Fibroblast of villous mesenchyme (primary cell): ENCODE measurements at regions not wholly inside any gene's neighbourhood (a gene's known extent, or its start where the extent isn't known, plus 50 kb on each side); places are given as distances from the start of the nearest gene placed in this dataset.

Experiments
- DNase-seq: peaks from one replicate; pipeline ENCODE4 v3.0.0-alpha.2; 2010; ENCODE audit warnings: low read depth
- H3K4me3 ChIP-seq: 2 replicates; pipeline ENCODE4 v1.5.1; 2011; ENCODE audit warnings: low read depth, mild to moderate bottlenecking, low read length
- TF ChIP-seq, protein P1 (sequence below): IDR thresholded peaks from 2 replicates; pipeline ENCODE4 v1.5.1; 2012; ENCODE audit warnings: low read depth, mild to moderate bottlenecking, low read length; ENCODE audit not compliant: insufficient read depth

DNA sequence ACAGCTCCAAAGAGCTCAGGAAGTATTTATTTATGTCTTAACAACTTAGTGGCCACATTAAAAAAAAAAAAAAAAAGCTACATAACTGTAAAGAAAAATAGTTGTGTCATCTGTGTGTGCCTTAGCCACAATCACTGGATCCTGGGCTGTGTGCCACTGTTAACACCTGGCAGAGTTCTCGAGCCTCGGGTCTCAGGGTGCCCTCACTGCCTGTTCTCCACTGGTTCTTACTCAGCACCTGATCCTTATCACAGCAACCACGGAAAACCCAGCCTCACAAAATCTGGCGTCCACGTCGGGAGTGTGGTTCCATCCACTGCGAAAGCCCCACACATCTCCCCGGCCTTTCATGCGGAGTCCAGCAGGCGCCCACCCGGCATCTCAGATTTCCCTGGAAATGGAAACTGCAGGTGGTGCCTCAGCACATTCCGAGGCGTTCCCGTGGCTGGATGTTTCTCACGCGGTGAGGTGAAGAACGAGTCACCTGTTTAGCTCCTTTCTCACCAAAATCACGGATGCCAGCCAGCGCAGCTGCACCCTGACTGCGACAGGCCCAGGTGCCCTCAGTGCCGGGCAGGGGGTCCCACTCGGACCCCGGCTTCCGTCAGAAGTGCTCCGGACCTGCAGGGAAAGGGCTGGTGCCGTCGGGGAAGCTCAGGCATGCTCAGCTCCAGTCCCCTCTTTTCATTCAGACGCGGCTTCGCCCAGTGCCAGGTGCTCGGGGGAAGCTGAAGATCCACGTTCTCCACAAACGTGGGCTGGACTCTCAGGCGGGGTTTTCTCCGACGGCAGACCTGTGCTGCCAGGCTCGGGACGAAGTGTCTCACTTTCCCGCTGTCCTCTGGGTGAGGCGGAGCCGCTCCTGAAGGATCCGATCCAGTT is 198.7 kb upstream of the SALL3 start:
- no peak for DNase-seq
- TF ChIP-seq, protein P1, sequence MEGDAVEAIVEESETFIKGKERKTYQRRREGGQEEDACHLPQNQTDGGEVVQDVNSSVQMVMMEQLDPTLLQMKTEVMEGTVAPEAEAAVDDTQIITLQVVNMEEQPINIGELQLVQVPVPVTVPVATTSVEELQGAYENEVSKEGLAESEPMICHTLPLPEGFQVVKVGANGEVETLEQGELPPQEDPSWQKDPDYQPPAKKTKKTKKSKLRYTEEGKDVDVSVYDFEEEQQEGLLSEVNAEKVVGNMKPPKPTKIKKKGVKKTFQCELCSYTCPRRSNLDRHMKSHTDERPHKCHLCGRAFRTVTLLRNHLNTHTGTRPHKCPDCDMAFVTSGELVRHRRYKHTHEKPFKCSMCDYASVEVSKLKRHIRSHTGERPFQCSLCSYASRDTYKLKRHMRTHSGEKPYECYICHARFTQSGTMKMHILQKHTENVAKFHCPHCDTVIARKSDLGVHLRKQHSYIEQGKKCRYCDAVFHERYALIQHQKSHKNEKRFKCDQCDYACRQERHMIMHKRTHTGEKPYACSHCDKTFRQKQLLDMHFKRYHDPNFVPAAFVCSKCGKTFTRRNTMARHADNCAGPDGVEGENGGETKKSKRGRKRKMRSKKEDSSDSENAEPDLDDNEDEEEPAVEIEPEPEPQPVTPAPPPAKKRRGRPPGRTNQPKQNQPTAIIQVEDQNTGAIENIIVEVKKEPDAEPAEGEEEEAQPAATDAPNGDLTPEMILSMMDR = no peak
- H3K4me3 ChIP-seq = no peak overlapping the region

DNA sequence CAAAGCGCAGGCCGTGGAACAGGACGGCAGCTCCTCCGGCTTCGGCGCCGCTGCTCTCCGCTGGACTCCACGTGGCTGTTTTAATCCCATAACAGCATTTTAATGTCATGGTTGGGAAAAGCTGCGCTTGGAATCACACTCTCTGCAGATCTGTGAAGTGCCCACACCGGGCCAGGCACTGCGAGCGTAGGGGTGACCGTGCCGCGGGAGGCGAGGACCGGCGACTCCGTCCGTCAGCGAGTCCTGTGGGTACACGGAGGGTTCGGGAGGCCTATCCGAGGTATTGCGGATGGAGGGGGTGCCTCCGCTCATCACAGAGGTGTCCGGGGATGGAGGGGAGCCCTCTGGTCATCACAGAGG is 198.0 kb upstream of the SALL3 start:
- TF ChIP-seq, protein P1 = no peak
- no peak overlapping the region for H3K4me3 ChIP-seq
- no peak for DNase-seq

DNA sequence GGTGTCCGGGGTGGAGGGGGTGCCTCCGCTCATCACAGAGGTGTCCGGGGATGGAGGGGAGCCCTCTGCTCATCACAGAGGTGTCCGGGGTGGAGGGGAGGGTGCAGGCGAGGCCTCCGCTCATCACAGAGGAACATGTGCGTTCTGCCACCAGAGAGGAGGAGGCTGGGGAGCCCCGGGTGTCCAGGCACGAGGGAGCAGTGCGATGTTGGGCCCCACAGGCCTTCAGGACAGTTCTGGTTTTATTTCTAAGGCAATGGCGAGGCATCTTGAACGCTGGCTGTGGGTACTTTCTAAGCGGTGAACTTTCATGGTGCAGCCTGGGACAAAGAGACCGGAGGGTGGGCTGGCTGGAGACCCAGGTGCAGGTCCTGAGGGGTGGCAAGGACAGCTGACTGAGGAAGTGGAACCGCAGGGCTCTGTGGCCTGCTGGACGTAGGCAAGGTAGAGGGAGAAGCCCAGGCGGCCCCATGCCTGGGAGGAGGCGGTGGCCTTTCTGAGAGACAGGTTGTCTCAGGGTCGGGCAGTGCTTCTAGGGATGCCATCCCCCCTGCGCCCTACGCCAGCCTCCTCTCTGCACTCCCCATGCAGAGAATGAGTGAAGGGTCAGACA is 196.6 kb upstream of the SALL3 start:
- H3K4me3 ChIP-seq = no peak overlapping the region
- TF ChIP-seq, protein P1 = no peak
- DNase-seq = no peak

DNA sequence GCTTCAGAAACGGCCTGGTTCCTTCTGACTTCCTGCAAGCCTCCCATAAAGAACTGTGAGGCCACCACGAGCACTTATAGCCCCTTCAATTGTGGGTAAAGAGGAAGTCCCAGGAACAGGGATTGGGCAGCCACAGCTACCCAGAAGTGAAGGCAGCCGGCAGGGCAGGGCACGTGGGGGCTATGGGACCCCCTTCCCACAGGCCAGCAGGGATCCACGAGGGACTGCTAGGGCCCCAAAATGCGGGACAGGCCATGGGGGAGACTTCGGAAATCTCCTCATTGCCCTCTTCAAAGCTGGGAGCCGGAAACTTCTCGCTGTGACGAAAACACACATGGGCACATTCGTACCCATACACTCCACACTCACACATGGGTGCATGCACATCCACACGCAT is 196.1 kb upstream of the SALL3 start:
- no peak for DNase-seq
- no peak overlapping the region for H3K4me3 ChIP-seq
- TF ChIP-seq, protein P1 = no peak

DNA sequence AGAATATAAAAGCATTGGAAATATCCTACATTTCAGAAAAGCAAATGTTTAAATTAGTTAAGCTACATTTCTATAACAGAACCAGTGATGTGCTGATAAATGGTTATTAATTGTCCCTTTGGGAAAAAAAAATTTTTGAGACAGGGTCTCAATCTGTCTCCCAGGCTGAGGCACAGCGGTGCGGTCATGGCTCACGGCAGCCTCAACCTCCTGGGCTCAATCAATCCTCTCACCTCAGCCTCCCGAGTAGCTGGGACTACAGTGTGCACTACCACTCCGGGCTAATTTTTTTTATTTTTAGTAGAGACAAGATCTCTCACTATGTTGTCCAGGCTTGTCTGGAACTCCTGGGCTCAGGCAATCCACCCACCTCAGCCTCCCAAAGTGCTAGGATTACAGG is 194.8 kb upstream of the SALL3 start:
- DNase-seq = no peak
- TF ChIP-seq, protein P1 = no peak
- no peak overlapping the region for H3K4me3 ChIP-seq

DNA sequence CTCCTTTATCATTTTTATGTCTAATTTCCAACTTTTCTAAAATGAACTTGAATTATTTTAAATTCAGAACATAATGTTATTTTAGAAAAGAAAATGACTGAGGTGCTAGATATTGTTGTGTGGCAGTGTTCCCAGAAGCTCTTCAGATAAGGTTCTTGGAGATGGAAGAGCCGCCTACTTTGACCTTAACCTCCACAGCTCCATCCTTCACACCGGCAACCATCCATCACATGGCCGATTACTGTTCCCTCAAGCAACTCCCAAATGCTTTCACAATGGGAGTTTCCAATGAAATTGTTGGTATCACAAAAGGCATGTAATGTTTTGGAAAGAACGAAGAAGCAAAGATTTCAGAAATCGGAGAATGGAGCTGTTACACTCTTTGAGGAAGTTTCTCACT is 193.9 kb upstream of the SALL3 start:
- TF ChIP-seq, protein P1 = no peak
- H3K4me3 ChIP-seq = no peak overlapping the region
- no peak for DNase-seq
